Kidney (tissue), 13 donors: ENCODE measurements at regions not wholly inside any gene's neighbourhood (a gene's known extent, or its start where the extent isn't known, plus 50 kb on each side); places are given as distances from the start of the nearest gene placed in this dataset.

Source experiments
- DNase-seq, 5 donors: peaks; one replicate each; pipeline ENCODE4 v3.0.0-alpha.2; 2013 to 2020
- FAIRE-seq: peaks from 2 replicates; lab custom pipeline; 2012; peaks lifted over from hg19 to GRCh38; lab: Jason Lieb, UNC
- H3K27ac ChIP-seq, 2 donors: one replicate each; pipeline ENCODE4 v1.7.0; 2013; ENCODE audit warnings: low read depth in 2 of 2, low read length in 2 of 2, inconsistent platforms in 1 of 2
- H3K27me3 ChIP-seq: one replicate; pipeline ENCODE4 v1.7.1; 2013; ENCODE audit warnings: low read length, inconsistent platforms; ENCODE audit not compliant: control insufficient read depth, insufficient read depth
- H3K36me3 ChIP-seq, 3 donors: one replicate each; pipeline versions ENCODE4 v1.7.0 to v1.7.1; 2013; ENCODE audit warnings: low read length in 3 of 3, control low read depth in 1 of 3, inconsistent platforms in 1 of 3; ENCODE audit not compliant: insufficient read depth in 3 of 3, control insufficient read depth in 2 of 3
- H3K4me1 ChIP-seq, 3 donors: one replicate each; pipeline versions ENCODE4 v1.7.0 to v1.7.1; 2013; ENCODE audit warnings: low read length in 3 of 3, inconsistent platforms in 1 of 3, low read depth in 1 of 3; ENCODE audit not compliant: control insufficient read depth in 2 of 3, insufficient read depth in 2 of 3
- H3K4me3 ChIP-seq, 3 donors: one replicate each; pipeline versions ENCODE4 v1.7.0 to v1.8.1; 2013; ENCODE audit warnings: low read length in 3 of 3, control low read depth in 1 of 3, inconsistent platforms in 1 of 3
- H3K9ac ChIP-seq, 3 donors: one replicate each; pipeline versions ENCODE4 v1.7.0 to v1.7.1; 2013; ENCODE audit warnings: low read length in 3 of 3, control low read depth in 1 of 3, inconsistent platforms in 1 of 3
- H3K9me3 ChIP-seq, 3 donors: one replicate each; pipeline versions ENCODE4 v1.7.0 to v1.7.1; 2013; ENCODE audit warnings: low read length in 3 of 3, control low read depth in 1 of 3, inconsistent platforms in 1 of 3; ENCODE audit not compliant: control insufficient read depth in 2 of 3, insufficient read depth in 1 of 3
- CTCF ChIP-seq: IDR thresholded peaks from 3 replicates; pipeline ENCODE4 v1.5.1; 2012; ENCODE audit warnings: mild to moderate bottlenecking, moderate library complexity, borderline replicate concordance; ENCODE audit not compliant: insufficient read depth; ENCODE audit errors: extremely low read depth
- intact Hi-C: fragments of 100-400 bp; cut with DNase I; formaldehyde crosslinking; loops from one replicate; pipeline ENCODE4 v1.11.1; 2022
- donor health status: control.
- donor health status: control.
- donor health status: control.
- donor health status: control.
- donor health status: control.
- donor health status: DM: yes; HTN: yes; CAD: no.
- donor health status: Normal renal cell carcinoma (clear cell type).

- Histone ChIP-seq H3K9me3 (peaks cover 0 to 11% (median 4%) of the 10 kb centered on the region in 3 donors), H3K9ac (no peak overlapping the region), H3K36me3 (no peaks in the 10 kb centered on the region), H3K27ac (no peak overlapping the region), H3K4me3 (no peak overlapping the region), H3K4me1 (no peaks in the 10 kb centered on the region), H3K27me3 (no peaks in the 10 kb centered on the region)
- DNase-seq (no peak), FAIRE-seq (no peak)
- no peak for TF ChIP-seq CTCF
- intact Hi-C loops: no loop called here
Observed at GRCh38 chr5:109250533-109251329, 159.0 kb downstream of the PJA2 start.

GRCh38 chr5:109250080-109250479 is 159.7 kb downstream of the PJA2 start:
- TF ChIP-seq CTCF: no peak
- Histone ChIP-seq H3K4me3 (no peak overlapping the region), H3K36me3 (no peaks in the 10 kb centered on the region), H3K9ac (no peak overlapping the region), H3K27ac (no peak overlapping the region), H3K4me1 (no peaks in the 10 kb centered on the region), H3K27me3 (no peaks in the 10 kb centered on the region), H3K9me3 (peaks cover 0 to 11% (median 4%) of the 10 kb centered on the region in 3 donors)
- intact Hi-C loops: no loop called here
- no peak for FAIRE-seq
- no peak for DNase-seq

- no peak for TF ChIP-seq CTCF
- DNase-seq (no peak), FAIRE-seq (no peak)
- no peaks in the 10 kb centered on the region for H3K36me3 ChIP-seq
- intact Hi-C loops: no loop called here
- no peaks in the 10 kb centered on the region for H3K4me1 ChIP-seq
- H3K27me3 ChIP-seq: no peaks in the 10 kb centered on the region
- H3K9ac ChIP-seq: no peak overlapping the region
- no peak overlapping the region for H3K4me3 ChIP-seq
- H3K9me3 ChIP-seq: peaks cover 0 to 11% (median 4%) of the 10 kb centered on the region in 3 donors
- no peak overlapping the region for H3K27ac ChIP-seq
Observed at GRCh38 chr5:109249126-109249525, 160.6 kb downstream of the PJA2 start.
